WTC11 (cell line): ENCODE measurements at regions not wholly inside any gene's neighbourhood (a gene's known extent, or its start where the extent isn't known, plus 50 kb on each side); places are given as distances from the start of the nearest gene placed in this dataset.

Source experiments
- CREB1 ChIP-seq: sonication (generic); formaldehyde crosslinking; IDR thresholded peaks from 2 replicates; pipeline ENCODE4 v1.8.0; 2023; ENCODE audit warnings: mild to moderate bottlenecking, missing genetic modification reagents
- FOXK1 ChIP-seq: sonication (generic); formaldehyde crosslinking; IDR thresholded peaks from 2 replicates; pipeline ENCODE4 v1.8.0; 2022; ENCODE audit warnings: mild to moderate bottlenecking, moderate library complexity, missing genetic modification reagents
- TEAD1 ChIP-seq: sonication (generic); formaldehyde crosslinking; IDR thresholded peaks from 2 replicates; pipeline ENCODE4 v1.8.0; 2022; ENCODE audit warnings: mild to moderate bottlenecking, missing genetic modification reagents
- TEAD4 ChIP-seq: sonication (generic); formaldehyde crosslinking; IDR thresholded peaks from 2 replicates; pipeline ENCODE4 v1.8.0; 2022; ENCODE audit warnings: mild to moderate bottlenecking, missing genetic modification reagents
- ZNF121 ChIP-seq: sonication (generic); formaldehyde crosslinking; IDR thresholded peaks from 2 replicates; pipeline ENCODE4 v1.8.0; 2023; ENCODE audit warnings: missing genetic modification reagents
- ZNF263 ChIP-seq: sonication (generic); formaldehyde crosslinking; IDR thresholded peaks from 2 replicates; pipeline ENCODE4 v1.8.1; 2022; ENCODE audit warnings: low read depth, mild to moderate bottlenecking, moderate library complexity, missing genetic modification reagents
- ZNF396 ChIP-seq: fragments of 250-450 bp; sonication (Bioruptor Pico); IDR thresholded peaks from 2 replicates; pipeline ENCODE4 v1.8.0; 2021; ENCODE audit warnings: mild to moderate bottlenecking, moderate library complexity, borderline replicate concordance
- TF ChIP-seq, protein P1 (sequence below): sonication (generic); formaldehyde crosslinking; conservative IDR thresholded peaks from 2 replicates; pipeline ENCODE4 v1.8.1; 2023; ENCODE audit warnings: mild to moderate bottlenecking, low read depth, missing genetic modification reagents, moderate library complexity
- TF ChIP-seq, protein P2 (sequence below): sonication (generic); formaldehyde crosslinking; IDR thresholded peaks from 2 replicates; pipeline ENCODE4 v1.8.1; 2022; ENCODE audit warnings: low read depth, missing genetic modification reagents, borderline replicate concordance
- TF ChIP-seq, protein P3 (sequence below): sonication (generic); formaldehyde crosslinking; IDR thresholded peaks from 2 replicates; pipeline ENCODE4 v1.8.1; 2023; ENCODE audit warnings: mild to moderate bottlenecking, missing genetic modification reagents, moderate library complexity
- TF ChIP-seq, protein P4 (sequence below): fragments of 200-600 bp; IDR thresholded peaks from 2 replicates; pipeline ENCODE4 v1.8.0; 2022; ENCODE audit warnings: antibody characterized with exemption
- TF ChIP-seq, protein P5 (sequence below): sonication (generic); formaldehyde crosslinking; IDR thresholded peaks from 2 replicates; pipeline ENCODE4 v1.8.0; 2022; ENCODE audit warnings: mild to moderate bottlenecking, missing genetic modification reagents

DNA sequence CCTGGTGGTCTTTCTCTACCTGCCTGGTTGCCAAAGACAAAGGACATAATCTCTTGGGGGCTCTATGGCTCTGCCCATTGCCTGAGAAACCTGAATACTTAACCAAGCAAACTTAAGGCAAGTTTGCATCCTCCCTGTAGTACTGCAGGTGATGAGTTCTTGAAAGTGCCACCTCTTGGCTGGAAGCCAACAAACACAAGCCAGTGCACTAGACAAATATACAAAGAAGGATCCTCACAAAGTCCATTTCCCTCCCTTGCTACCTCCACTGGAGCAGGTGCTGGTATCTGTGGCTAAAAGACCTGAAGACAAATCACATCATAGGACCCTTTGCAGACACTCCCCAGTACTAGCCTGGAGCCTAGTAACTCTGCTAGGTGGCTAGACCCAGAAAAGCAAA is 772.3 kb downstream of the SI start:
- TF ChIP-seq, protein P1, sequence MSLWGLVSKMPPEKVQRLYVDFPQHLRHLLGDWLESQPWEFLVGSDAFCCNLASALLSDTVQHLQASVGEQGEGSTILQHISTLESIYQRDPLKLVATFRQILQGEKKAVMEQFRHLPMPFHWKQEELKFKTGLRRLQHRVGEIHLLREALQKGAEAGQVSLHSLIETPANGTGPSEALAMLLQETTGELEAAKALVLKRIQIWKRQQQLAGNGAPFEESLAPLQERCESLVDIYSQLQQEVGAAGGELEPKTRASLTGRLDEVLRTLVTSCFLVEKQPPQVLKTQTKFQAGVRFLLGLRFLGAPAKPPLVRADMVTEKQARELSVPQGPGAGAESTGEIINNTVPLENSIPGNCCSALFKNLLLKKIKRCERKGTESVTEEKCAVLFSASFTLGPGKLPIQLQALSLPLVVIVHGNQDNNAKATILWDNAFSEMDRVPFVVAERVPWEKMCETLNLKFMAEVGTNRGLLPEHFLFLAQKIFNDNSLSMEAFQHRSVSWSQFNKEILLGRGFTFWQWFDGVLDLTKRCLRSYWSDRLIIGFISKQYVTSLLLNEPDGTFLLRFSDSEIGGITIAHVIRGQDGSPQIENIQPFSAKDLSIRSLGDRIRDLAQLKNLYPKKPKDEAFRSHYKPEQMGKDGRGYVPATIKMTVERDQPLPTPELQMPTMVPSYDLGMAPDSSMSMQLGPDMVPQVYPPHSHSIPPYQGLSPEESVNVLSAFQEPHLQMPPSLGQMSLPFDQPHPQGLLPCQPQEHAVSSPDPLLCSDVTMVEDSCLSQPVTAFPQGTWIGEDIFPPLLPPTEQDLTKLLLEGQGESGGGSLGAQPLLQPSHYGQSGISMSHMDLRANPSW = no peak
- TF ChIP-seq, protein P2, sequence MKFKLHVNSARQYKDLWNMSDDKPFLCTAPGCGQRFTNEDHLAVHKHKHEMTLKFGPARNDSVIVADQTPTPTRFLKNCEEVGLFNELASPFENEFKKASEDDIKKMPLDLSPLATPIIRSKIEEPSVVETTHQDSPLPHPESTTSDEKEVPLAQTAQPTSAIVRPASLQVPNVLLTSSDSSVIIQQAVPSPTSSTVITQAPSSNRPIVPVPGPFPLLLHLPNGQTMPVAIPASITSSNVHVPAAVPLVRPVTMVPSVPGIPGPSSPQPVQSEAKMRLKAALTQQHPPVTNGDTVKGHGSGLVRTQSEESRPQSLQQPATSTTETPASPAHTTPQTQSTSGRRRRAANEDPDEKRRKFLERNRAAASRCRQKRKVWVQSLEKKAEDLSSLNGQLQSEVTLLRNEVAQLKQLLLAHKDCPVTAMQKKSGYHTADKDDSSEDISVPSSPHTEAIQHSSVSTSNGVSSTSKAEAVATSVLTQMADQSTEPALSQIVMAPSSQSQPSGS (CRISPR knock-in tag) = no peak
- TF ChIP-seq TEAD4 (CRISPR knock-in tag) (no peak), CREB1 (CRISPR knock-in tag) (no peak), ZNF121 (CRISPR knock-in tag) (no peak), FOXK1 (no peak), TEAD1 (no peak), ZNF396 (CRISPR knock-in tag) (no peak), ZNF263 (CRISPR knock-in tag) (no peak)
- TF ChIP-seq, protein P3, sequence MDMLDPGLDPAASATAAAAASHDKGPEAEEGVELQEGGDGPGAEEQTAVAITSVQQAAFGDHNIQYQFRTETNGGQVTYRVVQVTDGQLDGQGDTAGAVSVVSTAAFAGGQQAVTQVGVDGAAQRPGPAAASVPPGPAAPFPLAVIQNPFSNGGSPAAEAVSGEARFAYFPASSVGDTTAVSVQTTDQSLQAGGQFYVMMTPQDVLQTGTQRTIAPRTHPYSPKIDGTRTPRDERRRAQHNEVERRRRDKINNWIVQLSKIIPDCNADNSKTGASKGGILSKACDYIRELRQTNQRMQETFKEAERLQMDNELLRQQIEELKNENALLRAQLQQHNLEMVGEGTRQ = no peak
- TF ChIP-seq, protein P4, sequence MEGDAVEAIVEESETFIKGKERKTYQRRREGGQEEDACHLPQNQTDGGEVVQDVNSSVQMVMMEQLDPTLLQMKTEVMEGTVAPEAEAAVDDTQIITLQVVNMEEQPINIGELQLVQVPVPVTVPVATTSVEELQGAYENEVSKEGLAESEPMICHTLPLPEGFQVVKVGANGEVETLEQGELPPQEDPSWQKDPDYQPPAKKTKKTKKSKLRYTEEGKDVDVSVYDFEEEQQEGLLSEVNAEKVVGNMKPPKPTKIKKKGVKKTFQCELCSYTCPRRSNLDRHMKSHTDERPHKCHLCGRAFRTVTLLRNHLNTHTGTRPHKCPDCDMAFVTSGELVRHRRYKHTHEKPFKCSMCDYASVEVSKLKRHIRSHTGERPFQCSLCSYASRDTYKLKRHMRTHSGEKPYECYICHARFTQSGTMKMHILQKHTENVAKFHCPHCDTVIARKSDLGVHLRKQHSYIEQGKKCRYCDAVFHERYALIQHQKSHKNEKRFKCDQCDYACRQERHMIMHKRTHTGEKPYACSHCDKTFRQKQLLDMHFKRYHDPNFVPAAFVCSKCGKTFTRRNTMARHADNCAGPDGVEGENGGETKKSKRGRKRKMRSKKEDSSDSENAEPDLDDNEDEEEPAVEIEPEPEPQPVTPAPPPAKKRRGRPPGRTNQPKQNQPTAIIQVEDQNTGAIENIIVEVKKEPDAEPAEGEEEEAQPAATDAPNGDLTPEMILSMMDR = no peak
- TF ChIP-seq, protein P5, sequence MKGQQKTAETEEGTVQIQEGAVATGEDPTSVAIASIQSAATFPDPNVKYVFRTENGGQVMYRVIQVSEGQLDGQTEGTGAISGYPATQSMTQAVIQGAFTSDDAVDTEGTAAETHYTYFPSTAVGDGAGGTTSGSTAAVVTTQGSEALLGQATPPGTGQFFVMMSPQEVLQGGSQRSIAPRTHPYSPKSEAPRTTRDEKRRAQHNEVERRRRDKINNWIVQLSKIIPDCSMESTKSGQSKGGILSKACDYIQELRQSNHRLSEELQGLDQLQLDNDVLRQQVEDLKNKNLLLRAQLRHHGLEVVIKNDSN (CRISPR knock-in tag) = no peak
